Left colon (tissue), 2 donors: ENCODE measurements at regions not wholly inside any gene's neighbourhood (a gene's known extent, or its start where the extent isn't known, plus 50 kb on each side); places are given as distances from the start of the nearest gene placed in this dataset.

Experiments
- ATAC-seq: fragments of 200-7000 bp; cut with Tn5 transposase; one replicate; pipeline ENCODE4 v1.9.1; 2020; ENCODE audit warnings: mild to moderate bottlenecking, moderate library complexity
- DNase-seq, 2 donors: peaks; one replicate each; pipeline ENCODE4 v3.0.0-alpha.2; 2020
- intact Hi-C, 2 donors: fragments of 100-400 bp; cut with DNase I in 1 of 2; cut with micrococcal nuclease in 1 of 2; formaldehyde crosslinking; loops; one replicate each; pipeline versions ENCODE4 v1.11.2 to v1.14.0; 2022; cut with DNase I, micrococcal nuclease
- donor health status: DM: no; HTN: no; CAD: no.
- donor health status: DM: yes; HTN: yes; CAD: no.

DNA sequence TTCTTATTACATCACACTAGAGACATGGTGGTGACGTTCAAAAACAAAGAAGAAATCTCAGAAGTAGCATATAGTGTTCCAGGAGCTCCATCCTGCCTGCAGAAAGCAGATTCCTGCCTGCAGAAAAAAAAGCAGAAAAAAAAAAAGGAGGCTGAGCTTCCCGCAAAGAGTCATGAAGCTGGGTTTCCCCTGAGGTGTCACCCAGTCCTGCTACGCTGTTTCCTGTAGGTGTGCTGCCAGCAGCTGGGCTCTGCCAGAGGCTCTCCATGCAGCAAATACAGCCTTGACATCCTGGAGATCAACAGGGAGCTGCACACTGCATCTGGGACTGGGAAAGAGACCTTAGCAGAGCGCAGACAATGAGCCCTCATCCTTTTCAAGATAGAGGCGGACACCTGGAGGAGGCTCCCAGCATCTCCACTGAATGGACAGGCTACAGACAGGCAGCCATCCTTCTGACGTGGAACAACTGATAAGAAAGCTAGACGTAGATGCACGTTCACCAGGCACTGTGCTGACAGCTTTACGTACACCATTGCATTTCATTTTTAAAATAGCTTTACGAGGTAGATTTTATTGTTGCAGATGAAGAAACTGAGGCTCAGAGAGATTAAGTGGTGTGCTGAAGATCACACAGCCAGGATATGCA lies 350.9 kb downstream of the FOXO1 start:
- intact Hi-C loops, result no loop called here
- DNase-seq (no peak), ATAC-seq (no peak)

DNA sequence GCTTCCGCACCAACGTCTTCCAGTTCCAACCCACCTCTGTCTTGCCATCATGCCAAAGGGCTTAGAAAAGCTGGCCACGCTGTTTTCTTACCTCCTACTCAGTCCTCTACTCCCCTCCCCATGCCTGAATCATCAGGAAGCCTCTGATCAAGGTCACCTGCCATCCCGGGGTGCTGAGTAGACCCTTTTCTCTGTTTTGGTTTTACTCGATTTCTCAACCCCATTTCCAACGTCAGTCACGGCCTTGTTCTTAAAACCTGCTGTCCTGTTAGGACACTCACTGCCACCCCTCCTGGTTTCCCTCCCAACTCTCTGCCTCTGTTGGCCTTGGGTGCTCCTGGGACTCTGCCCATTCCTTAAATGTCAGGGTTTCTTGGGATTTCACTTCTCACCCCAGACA lies 350.1 kb downstream of the FOXO1 start:
- DNase-seq, result no peak
- no peak for ATAC-seq
- intact Hi-C loops, result no loop called here

DNA sequence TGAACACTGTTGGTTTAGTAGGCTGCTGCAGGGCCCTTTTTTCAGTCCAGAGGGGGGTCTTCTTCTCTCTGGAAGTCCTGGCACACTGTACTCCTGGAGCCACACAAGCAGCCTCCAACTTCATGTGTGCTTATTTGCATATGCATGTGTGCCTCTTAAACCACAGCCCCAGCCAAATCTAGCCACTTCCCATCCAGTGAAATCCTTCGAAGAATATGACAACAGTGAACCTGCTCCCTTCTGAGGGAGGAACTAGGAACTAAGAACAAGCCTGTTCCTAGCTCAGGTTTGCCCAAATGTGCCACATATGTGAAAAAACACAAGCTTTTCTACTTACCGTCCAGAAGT lies 348.5 kb downstream of the FOXO1 start:
- intact Hi-C loops, result no loop called here
- DNase-seq (no peak), ATAC-seq (no peak)

DNA sequence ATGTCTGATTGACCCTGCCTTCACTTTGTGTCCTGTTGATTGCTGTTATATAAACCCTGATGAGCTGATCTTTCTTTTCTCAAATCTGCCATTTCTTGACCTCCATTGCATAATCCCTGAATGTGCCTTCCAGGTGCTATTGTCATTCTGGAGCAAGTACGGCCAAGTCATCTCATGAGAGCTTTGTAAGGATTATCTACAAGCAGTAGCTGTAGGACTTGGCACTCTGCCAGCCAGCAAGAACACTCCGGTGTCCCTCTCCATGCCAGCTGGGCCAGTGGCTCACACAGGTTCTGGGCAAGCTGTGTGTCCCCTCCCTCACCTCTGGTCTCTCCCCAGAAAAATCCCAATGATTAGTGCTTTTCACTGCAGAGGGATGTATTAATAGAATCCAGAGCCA lies 348.1 kb downstream of the FOXO1 start:
- intact Hi-C loops, result no loop called here
- ATAC-seq (no peak), DNase-seq (peak in 1 of 2 donors; percentile 41)

DNA sequence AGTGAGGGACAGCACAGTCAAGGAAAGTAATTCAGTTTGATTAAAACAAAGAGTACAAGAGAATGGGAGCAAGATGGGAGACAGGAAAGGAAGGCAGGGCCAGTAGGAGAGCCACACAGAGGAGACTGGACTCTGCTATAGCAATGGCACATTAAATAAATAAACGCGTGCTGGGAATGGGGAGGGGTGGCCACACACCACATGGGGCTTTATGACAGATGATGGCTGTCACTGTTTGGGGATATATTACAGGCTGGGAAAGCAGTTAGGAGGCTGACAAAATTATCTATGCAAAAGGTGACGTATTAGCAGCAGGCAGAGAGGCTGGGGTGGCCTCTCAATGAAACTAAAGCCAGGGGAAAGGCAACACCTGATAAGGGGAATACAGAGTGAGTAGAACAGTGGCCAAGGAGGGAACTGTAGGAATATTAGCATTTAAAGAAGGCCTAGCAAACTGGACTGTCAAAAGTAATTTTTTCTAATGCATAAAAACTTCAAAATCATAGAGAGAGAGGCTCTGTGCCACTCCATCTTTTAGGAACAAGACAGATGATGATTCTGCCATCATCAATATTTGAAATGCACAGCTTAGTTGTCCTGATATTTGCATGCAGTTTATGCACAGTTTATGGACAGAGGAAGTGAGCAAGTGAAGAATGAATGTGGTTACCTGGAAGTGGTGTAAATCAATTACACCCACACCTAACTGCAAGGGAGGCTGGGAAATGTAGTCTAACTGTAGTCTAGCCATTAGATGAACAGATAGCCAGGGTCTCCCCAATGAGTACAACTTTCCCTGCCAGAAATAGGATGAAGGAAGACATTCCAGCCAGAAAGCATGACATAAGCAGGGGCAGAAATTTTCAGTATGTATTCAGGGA lies 346.5 kb downstream of the FOXO1 start:
- ATAC-seq (peak; percentile 61), DNase-seq (no peak)
- intact Hi-C loops, result no loop called here

DNA sequence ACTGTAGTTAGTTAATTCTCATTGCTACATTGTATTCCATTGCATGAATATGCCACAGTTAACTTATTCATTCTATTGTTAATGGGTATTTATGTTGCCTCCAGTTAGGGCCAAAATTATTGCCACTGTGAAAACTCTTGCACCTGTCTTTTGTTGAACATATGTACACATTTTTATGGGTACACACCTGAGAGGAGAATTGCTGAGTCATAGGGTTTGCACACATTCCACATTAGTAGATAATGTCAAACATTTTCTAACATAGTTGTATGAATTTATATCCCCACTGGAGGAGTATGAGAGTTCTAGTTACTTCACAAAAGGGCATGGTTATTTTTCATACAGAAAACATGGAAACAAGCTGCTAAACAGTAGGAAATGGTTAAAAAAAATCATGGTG lies 338.4 kb downstream of the FOXO1 start:
- intact Hi-C loops, result no loop called here
- no peak for DNase-seq
- no peak for ATAC-seq

DNA sequence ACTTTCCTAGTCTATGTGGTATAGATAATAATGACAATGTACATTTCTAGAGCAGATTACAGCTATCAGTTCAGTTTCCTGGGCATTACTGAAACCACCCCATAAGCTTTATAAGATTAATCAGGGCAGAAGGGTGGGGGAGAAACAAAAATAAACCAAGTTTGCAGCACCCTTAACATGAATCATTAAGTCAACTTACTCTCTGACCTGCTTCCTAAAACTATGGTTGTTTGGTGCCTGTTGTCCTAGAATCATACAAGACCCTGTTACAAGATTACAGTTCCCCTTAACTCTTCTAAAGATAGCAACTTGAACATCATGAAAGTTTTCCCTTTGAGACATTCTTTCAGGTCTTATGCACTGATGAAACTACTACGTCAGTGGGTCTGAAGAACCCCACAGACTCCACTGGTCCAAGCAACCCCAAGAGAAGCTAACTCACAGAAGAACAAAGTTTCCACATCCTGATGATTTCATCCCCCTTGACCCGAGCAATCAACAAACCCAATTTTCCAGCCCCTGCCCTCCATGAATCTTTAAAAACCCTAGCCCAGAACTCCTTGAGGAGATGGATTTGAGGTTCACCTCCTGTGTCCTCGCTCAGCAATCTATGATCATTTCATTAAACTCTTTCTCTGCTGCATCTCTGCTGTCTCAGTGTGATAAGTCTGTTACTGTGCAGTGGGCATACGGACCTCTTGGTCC lies 336.5 kb downstream of the FOXO1 start:
- intact Hi-C loops, result no loop called here
- no peak for ATAC-seq
- no peak for DNase-seq

DNA sequence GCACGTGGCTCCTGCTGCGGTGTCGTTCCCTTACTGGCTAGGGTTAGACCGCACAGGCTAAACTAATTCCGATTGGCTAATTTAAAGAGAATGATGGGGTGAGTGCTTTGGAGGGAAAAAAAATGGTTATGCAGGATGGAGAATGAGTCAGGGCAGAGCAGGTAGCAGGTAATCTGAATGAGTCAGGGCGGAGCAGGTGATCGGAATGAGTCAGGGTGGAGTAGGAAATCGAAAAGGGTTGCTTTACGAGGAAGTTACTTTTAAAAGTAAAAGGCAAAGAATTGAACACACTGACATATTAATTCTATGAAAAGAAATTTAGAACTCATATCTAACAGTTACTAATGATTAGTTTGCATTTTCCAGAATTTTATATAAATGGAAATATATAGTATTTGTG lies 335.5 kb downstream of the FOXO1 start:
- ATAC-seq (no peak), DNase-seq (no peak)
- intact Hi-C loops, result no loop called here

DNA sequence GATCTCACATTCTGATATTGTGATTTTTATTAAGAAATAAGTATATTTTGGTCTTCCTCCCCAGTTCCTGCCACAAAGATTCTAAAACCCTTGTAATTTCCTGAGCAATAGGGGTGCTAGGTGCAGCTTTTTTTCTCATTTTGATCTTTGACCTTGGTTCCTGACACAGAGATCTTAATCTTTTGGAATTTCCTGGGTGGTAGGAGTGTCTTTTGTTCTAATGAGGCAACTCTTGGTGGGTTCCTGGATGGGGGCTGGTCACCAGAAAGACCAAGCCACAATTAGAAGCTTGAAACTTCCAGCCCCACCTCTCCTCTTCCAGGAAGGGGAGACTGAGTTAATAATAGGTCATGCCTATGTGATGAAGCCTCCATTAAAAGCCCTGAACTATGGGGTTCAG lies 334.6 kb downstream of the FOXO1 start:
- DNase-seq (no peak), ATAC-seq (no peak)
- intact Hi-C loops, result no loop called here

DNA sequence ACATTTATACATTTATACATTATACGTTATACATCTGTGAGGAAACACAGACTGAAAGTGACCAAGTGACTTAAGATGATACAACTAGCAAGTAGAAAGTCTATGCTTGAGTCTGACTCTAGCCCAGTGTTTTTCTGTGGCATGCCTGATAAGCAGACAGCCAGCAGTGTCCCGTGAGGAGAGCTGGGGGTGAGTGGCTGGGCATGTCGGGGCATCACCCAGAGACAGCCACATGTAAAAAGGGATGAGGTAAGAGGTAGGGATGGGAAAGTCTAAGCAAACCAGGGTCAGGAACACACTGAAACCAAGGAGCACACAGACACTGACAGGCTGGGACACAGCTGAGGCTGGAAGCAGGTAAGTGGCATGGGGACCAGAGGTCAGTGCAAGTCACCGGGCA lies 333.2 kb downstream of the FOXO1 start:
- ATAC-seq (no peak), DNase-seq (no peak)
- intact Hi-C loops, result no loop called here

DNA sequence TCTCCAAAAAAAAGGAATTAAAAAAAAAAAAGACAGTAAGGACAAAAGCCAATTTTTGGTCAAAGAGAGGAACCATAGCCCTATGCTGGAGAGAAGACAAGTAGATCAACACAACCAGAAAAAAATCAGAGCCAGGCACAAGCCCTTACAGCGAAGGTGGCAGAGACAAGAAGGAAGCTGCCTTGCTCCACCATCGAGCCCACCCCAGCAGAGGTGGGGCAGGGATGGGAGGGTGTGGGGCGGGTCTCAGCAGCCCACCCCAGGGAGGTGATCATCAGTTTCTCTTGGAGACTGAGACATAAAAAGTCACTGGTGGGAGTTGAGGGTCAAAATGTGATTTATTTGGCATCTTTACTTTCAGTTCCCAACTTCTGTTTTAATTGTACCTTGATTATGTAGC lies 332.4 kb downstream of the FOXO1 start:
- no peak for ATAC-seq
- no peak for DNase-seq
- intact Hi-C loops, result no loop called here

DNA sequence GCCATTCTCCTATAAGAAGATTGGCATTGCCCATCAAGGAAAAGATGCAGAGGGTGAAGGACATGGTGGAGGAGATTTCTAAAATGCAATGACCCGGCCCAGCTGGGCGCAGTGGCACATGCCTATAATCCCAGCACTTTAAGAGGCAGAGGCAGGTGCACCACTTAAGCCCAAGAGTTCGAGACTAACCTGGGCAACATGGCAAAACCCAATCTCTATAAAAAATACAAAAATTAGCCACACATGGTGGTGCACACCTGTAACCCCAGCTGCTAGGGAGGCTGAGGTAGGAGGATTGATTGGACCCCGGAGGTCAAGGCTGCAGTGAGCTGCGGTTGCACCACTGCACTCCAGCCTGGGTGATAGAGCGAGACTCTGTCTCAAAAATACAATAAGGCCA lies 331.8 kb downstream of the FOXO1 start:
- ATAC-seq (no peak), DNase-seq (no peak)
- intact Hi-C loops, result no loop called here

DNA sequence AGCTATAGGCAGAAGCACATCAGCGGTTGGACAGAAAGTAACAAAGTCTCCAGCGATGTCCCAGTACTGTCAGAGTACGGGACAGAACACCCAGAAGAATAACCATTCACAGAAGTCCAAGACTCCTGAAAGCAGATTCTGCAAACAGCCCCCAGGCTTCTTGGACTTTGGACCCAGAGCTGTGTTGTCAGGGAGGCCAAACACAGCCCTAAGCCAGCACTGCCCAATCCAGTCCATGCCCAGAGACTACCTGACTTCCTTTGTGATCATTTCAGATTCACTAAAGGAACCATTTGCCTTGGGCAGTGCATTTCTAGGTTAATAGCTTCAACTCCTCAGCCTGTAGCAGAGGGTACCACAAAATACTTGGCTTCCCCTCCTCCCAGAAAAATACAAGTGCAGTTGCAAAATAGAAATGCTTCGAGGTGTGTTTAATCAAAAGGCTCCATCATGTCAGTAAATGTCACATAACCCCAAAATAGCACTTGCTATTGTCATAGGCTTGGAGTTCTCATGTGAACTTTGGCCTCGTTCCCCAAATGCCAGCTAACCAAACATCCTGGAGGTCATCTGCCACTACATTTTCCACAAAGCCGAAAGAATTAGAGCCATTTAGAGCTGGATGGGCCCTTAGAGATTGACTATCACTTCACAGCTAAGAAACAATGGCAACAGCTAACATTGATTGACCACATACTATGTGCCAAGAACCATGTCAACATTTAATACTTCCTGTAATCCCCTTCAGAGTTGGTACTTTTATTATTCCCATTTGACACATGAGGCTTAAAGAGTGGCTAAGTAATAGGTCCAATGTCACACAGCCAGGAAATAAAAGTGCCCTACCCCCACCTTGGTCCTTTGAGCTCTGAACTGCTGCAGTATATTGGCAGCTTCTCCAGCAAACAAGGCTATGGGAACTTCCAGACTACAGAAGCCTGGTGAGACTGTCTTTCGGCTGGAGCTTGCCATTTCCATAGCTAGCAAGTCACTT lies 329.9 kb downstream of the FOXO1 start:
- intact Hi-C loops, result no loop called here
- no peak for DNase-seq
- peak; percentile 63 for ATAC-seq

DNA sequence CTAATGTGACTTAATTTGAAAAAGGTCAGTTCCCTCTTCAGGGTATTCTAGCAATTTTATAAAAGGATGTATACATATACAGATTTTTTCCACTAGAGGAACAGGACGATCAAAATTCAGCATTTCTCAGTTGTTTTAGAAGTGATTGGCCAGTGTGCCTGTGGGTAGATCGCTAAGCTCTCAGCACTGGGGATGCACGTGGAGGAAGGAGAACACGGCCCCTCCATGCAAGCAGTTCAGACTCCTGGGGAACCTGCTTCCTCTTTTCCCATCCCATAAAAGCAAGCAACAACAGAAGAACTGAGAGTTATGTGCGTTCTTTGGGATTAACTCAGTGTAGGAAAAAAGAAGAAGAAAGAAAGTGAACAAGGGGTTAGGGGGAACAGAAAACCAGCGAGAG lies 328.8 kb downstream of the FOXO1 start:
- no peak for ATAC-seq
- intact Hi-C loops, result no loop called here

DNA sequence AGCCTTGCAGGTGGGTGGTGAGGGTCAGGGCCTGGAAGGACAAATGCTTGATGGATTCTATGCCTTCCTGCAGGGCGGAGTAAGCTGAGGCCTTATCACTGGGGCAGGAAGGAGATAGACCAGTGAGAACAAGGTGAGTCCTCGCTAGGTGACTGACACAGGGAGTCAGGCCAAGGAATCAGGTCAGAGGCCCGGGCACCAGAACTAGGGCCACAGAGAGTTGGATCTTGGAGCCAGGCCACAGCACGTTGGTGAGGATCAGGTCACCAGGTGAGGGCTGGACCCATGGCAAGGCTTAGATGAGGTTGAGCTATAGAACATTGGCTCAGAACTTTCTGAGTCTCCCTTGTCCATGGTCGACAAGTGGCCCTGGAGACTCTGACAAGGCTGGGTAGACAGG lies 328.2 kb downstream of the FOXO1 start:
- intact Hi-C loops, result no loop called here
- DNase-seq, result no peak
- ATAC-seq, result no peak

More for the DNA sequence above, 328.8 kb downstream of the FOXO1 start:
- no peak for DNase-seq

DNA sequence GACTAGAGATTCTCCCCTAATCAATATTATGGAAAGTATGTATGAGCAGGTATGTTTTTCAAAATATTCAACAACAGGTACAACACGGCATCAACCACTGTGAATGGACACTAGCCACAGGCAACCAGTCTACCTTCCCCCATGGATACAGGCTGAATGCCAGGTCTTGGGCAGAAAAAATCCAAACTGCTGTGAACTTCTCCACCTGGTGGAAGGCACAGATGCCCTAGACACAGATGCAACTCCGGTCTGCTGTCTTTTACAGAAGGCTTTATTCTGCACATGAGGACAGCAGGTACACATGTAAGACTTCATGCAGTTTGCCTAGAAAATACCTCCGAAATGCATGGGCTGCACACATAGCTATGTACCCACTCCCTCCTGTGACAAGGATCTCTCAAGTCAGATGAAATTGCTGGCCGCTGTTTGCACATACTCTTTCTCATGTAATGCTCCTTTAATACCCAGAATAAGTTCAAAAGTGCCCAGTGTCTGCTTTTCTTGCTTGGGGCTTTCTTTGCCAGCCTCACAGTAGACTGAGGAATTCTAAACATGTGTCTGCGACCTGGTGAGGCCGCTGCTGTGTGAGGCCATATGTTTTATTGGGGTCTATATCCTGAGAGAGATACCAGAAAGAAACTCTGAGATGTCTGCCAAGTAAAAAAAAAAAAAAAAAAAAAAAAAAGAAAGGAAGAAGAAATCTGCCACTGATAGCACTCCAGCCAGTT lies 325.9 kb downstream of the FOXO1 start:
- intact Hi-C loops, result no loop called here
- ATAC-seq (no peak), DNase-seq (no peak)

DNA sequence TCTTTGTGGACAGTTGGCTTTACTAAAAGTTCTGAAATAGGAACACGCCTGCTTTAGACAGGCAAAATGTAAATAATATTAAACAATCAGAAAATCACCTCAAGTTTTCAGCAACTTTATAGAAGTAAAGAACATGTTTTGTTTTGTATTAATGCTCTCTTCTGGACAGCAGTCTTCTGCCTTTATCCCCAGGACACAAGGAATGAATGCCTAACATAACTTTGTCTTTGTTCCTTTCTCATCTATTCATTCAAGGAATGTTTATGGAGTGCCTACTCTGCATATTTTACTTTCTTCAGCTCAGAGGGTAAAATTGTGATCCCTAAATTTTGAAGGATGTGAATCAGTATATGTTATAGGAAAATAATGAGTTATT lies 325.4 kb downstream of the FOXO1 start:
- no peak for ATAC-seq
- intact Hi-C loops, result no loop called here
- no peak for DNase-seq

DNA sequence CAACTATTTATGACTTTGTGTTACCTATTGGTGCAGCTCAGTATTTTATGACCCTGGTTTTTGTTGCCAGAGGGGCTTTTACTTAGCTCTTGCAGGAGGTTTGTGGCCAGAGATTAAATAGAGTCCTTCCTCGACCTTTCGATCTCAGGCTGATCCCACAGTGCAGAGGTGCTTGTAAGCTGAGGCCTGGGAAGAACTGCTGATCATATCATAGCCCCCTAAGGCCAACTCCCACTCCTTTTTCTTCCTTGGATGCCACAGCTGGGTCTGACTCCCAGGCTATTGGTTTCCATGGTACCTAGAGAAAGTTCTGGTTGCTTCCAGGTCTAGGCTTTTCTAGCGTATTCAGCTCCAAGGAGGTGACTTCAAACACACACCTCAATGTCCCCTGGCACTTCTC lies 324.9 kb downstream of the FOXO1 start:
- no peak for ATAC-seq
- DNase-seq, result no peak
- intact Hi-C loops, result no loop called here
